HepG2 (cell line): ENCODE measurements at regions not wholly inside any gene's neighbourhood (a gene's known extent, or its start where the extent isn't known, plus 50 kb on each side); places are given as distances from the start of the nearest gene placed in this dataset.

ENCODE experiments used
- ATAC-seq: fragments of 200-7000 bp; cut with Tn5 transposase; 3 replicates; pipeline ENCODE4 v1.9.1; 2020; ENCODE audit warnings: mild to moderate bottlenecking, moderate library complexity
- BruUV-seq: library from RNA; stranded (reverse); fragments of 400-500 nt; replicated peaks from 2 replicates; lab custom pipeline; 2021; lab: Mats Ljungman, UMichigan
- CTCF ChIA-PET: fragments of 300-600 bp; formaldehyde crosslinking; extraction: SDS; loops from one replicate; lab custom pipeline; 2021; ENCODE audit warnings: low total read pairs, inconsistent platforms, low intra/inter-chr PET ratio; lab: Yijun Ruan, JAX
- POLR2A ChIA-PET: fragments of 350-600 bp; sonication (Branson Sonifier 250); formaldehyde crosslinking; loops from one replicate; lab custom pipeline; 2020; ENCODE audit warnings: antibody characterized with exemption, inconsistent platforms; lab: Yijun Ruan, JAX
- DNase-seq: peaks from one replicate; pipeline ENCODE4 v3.0.0-alpha.2; 2015; ENCODE audit warnings: low spot score
- FAIRE-seq: peaks from 3 replicates; lab custom pipeline; 2011; peaks lifted over from hg19 to GRCh38; lab: Jason Lieb, UNC
- H2AFZ ChIP-seq: one replicate; pipeline ENCODE4 v1.6.1; 2011; ENCODE audit warnings: low read length, inconsistent platforms
- H3K27ac ChIP-seq: fragments of 300-600 bp; 3 replicates; pipeline ENCODE4 v1.8.0; 2011; ENCODE audit warnings: mixed run types, mild to moderate bottlenecking, mixed read lengths, low read length, inconsistent platforms; ENCODE audit not compliant: insufficient read depth; ENCODE audit errors: extremely low read length
- H3K27me3 ChIP-seq, 2 experiments: fragments of 200-600 bp in 1 of 2; 2 replicates in 1 of 2; 3 replicates in 1 of 2; pipeline versions ENCODE4 v1.6.0 to v1.8.0; 2011; ENCODE audit warnings: low read length in 2 of 2, mild to moderate bottlenecking in 2 of 2, moderate library complexity in 2 of 2, inconsistent platforms in 1 of 2; ENCODE audit not compliant: insufficient read depth in 2 of 2, control insufficient read depth in 1 of 2
- H3K36me3 ChIP-seq, 2 experiments: fragments of 200-600 bp in 1 of 2; replicated peaks in 1 of 2; 2 replicates in 1 of 2; 3 replicates in 1 of 2; pipeline versions ENCODE4 v1.5.1 to v1.8.0; 2011; ENCODE audit warnings: low read length in 2 of 2, inconsistent platforms in 1 of 2; ENCODE audit not compliant: insufficient read depth in 2 of 2, control insufficient read depth in 1 of 2
- H3K4me1 ChIP-seq: 2 replicates; pipeline ENCODE4 v1.5.1; 2012; ENCODE audit warnings: low read length, inconsistent platforms; ENCODE audit not compliant: insufficient read depth
- H3K4me2 ChIP-seq: 2 replicates; pipeline ENCODE4 v1.6.0; 2011; ENCODE audit warnings: low read depth, low read length, inconsistent platforms
- H3K4me3 ChIP-seq, 3 experiments: fragments of 200-600 bp in 1 of 3; sonication (generic), shearing (Covaris generic) in 1 of 3; replicated peaks in 1 of 3; 2 replicates each; pipeline ENCODE4 v1.5.1; 2011 to 2016; ENCODE audit warnings: low read length in 3 of 3, inconsistent platforms in 2 of 3, low read depth in 2 of 3, mild to moderate bottlenecking in 2 of 3, control low read depth in 1 of 3, mixed read lengths in 1 of 3; ENCODE audit not compliant: insufficient read depth in 1 of 3
- H3K79me2 ChIP-seq: one replicate; pipeline ENCODE4 v1.6.1; 2011; ENCODE audit warnings: low read length, inconsistent platforms; ENCODE audit not compliant: insufficient read depth
- H3K9ac ChIP-seq: 2 replicates; pipeline ENCODE4 v1.6.0; 2011; ENCODE audit warnings: mild to moderate bottlenecking, low read depth, low read length, inconsistent platforms; ENCODE audit not compliant: insufficient read depth
- H3K9me3 ChIP-seq: 2 replicates; pipeline ENCODE4 v1.5.1; 2012; ENCODE audit warnings: mild to moderate bottlenecking, low read length
- H4K20me1 ChIP-seq: 2 replicates; pipeline ENCODE4 v1.6.0; 2011; ENCODE audit warnings: inconsistent platforms, mild to moderate bottlenecking, low read length, moderate library complexity; ENCODE audit not compliant: insufficient read depth
- CENPX ChIP-seq: sonication (generic); formaldehyde crosslinking; IDR thresholded peaks from 2 replicates; pipeline ENCODE4 v1.9.0; 2021; ENCODE audit warnings: mild to moderate bottlenecking, missing genetic modification reagents, moderate library complexity
- HMGA1 ChIP-seq: sonication (generic); formaldehyde crosslinking; conservative IDR thresholded peaks from 2 replicates; pipeline ENCODE4 v1.4.0; 2020; ENCODE audit warnings: missing genetic modification reagents
- MBD4 ChIP-seq: IDR thresholded peaks from 2 replicates; pipeline ENCODE4 v1.6.1; 2012; ENCODE audit warnings: low read length, inconsistent platforms, borderline replicate concordance
- MTF2 ChIP-seq: sonication (generic); formaldehyde crosslinking; IDR thresholded peaks from 2 replicates; pipeline ENCODE4 v1.5.0; 2020; ENCODE audit warnings: missing genetic modification reagents, borderline replicate concordance
- MXD4 ChIP-seq: IDR thresholded peaks from 2 replicates; pipeline ENCODE4 v1.6.1; 2016; ENCODE audit warnings: mild to moderate bottlenecking, missing biosample characterization, missing genetic modification reagents
- NONO ChIP-seq, 2 experiments: fragments of 450-650 bp in 1 of 2; sonication (generic) in 1 of 2; formaldehyde crosslinking in 1 of 2; IDR thresholded peaks in 1 of 2; conservative IDR thresholded peaks in 1 of 2; 2 replicates each; pipeline versions ENCODE4 v1.6.1 to v1.8.0; 2017 to 2022; ENCODE audit warnings: mild to moderate bottlenecking in 1 of 2, missing genetic modification reagents in 1 of 2, moderate library complexity in 1 of 2
- SCMH1 ChIP-seq: sonication (generic); formaldehyde crosslinking; IDR thresholded peaks from 2 replicates; pipeline ENCODE4 v1.9.0; 2021; ENCODE audit warnings: missing genetic modification reagents, mild to moderate bottlenecking, borderline replicate concordance
- TSC22D2 ChIP-seq: sonication (generic); formaldehyde crosslinking; IDR thresholded peaks from 2 replicates; pipeline ENCODE4 v1.5.1; 2020; ENCODE audit warnings: missing genetic modification reagents, mild to moderate bottlenecking, borderline replicate concordance
- ZNF121 ChIP-seq: sonication (generic); formaldehyde crosslinking; IDR thresholded peaks from 2 replicates; pipeline ENCODE4 v1.5.0; 2020; ENCODE audit warnings: mild to moderate bottlenecking, missing genetic modification reagents
- ZNF34 ChIP-seq: sonication (generic); formaldehyde crosslinking; IDR thresholded peaks from 2 replicates; pipeline ENCODE4 v1.4.0; 2020; ENCODE audit warnings: mild to moderate bottlenecking, missing genetic modification reagents, borderline replicate concordance
- ZNF343 ChIP-seq: sonication (generic); formaldehyde crosslinking; IDR thresholded peaks from 2 replicates; pipeline ENCODE4 v1.4.0; 2020; ENCODE audit warnings: mild to moderate bottlenecking, missing genetic modification reagents
- ZNF577 ChIP-seq: sonication (generic); formaldehyde crosslinking; IDR thresholded peaks from 2 replicates; pipeline ENCODE4 v1.4.0; 2020; ENCODE audit warnings: mild to moderate bottlenecking, low read depth, missing genetic modification reagents, borderline replicate concordance
- ZNF749 ChIP-seq: sonication (generic); formaldehyde crosslinking; IDR thresholded peaks from 2 replicates; pipeline ENCODE4 v1.8.0; 2022; ENCODE audit warnings: mild to moderate bottlenecking, missing genetic modification reagents, moderate library complexity, borderline replicate concordance
- WGBS: methylation state at CpG from one replicate; pipeline ENCODE4 v1.1.6; 2017; ENCODE audit warnings: low lambda C conversion rate; 5-methylcytosine and 5-hydroxymethylcytosine counted together
- in situ Hi-C: cut with HindIII; loops from 2 replicates; pipeline ENCODE4 v1.10.0; 2017; ENCODE audit warnings: low pct_unique_long_range_greater_than_20kb; ENCODE audit not compliant: extremely low pct_ligation_motif_present
- intact Hi-C: fragments of 100-400 bp; cut with micrococcal nuclease; formaldehyde crosslinking; loops from one replicate; pipeline ENCODE4 v1.10.0; 2022; ENCODE audit not compliant: unreplicated experiment
- TF ChIP-seq, protein P1 (sequence below), 2 experiments: sonication (generic) in 1 of 2; formaldehyde crosslinking in 1 of 2; IDR thresholded peaks; 2 replicates each; pipeline versions ENCODE4 v1.5.1 to v1.6.1; 2011 to 2020; ENCODE audit warnings: borderline replicate concordance in 1 of 2, low read depth in 1 of 2, low read length in 1 of 2, mild to moderate bottlenecking in 1 of 2, missing genetic modification reagents in 1 of 2, moderate library complexity in 1 of 2
- TF ChIP-seq, protein P2 (sequence below): sonication (generic); formaldehyde crosslinking; IDR thresholded peaks from 2 replicates; pipeline ENCODE4 v1.8.0; 2022; ENCODE audit warnings: low read depth, missing genetic modification reagents
- TF ChIP-seq, protein P3 (sequence below): sonication (generic); formaldehyde crosslinking; IDR thresholded peaks from 2 replicates; pipeline ENCODE4 v1.4.0; 2020; ENCODE audit warnings: missing genetic modification reagents, borderline replicate concordance

DNA sequence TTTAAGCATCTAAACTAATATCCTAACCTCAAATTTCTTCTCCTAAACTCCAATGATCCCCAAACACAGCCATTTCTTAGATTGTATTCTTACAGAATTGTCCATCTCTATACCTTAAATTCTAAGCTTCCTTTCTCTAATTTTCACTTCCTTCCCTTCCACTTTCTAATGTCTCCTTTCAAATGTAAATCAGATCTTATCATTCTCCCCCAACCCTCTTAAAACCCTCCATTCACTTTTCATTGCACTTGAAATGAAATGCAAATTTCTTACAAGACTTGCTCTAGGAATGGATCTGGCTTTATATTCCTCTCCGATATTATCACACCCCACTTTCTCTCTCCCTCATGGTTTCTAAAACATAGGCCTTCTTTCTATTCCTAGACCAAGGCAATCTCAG is 534.6 kb downstream of the LMO4 start (continued):
- no peak for TF ChIP-seq ZNF577 (CRISPR knock-in tag)
- no peak for TF ChIP-seq ZNF121
- TF ChIP-seq, protein P1, sequence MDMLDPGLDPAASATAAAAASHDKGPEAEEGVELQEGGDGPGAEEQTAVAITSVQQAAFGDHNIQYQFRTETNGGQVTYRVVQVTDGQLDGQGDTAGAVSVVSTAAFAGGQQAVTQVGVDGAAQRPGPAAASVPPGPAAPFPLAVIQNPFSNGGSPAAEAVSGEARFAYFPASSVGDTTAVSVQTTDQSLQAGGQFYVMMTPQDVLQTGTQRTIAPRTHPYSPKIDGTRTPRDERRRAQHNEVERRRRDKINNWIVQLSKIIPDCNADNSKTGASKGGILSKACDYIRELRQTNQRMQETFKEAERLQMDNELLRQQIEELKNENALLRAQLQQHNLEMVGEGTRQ (IDR thresholded peaks at IDR 0.05; ENCODE audit: low read depth, low read length), result no peak
- TF ChIP-seq, protein P1 (CRISPR knock-in tag; IDR thresholded peaks at IDR 0.05; ENCODE audit: borderline replicate concordance), result no peak
- TF ChIP-seq, protein P2, sequence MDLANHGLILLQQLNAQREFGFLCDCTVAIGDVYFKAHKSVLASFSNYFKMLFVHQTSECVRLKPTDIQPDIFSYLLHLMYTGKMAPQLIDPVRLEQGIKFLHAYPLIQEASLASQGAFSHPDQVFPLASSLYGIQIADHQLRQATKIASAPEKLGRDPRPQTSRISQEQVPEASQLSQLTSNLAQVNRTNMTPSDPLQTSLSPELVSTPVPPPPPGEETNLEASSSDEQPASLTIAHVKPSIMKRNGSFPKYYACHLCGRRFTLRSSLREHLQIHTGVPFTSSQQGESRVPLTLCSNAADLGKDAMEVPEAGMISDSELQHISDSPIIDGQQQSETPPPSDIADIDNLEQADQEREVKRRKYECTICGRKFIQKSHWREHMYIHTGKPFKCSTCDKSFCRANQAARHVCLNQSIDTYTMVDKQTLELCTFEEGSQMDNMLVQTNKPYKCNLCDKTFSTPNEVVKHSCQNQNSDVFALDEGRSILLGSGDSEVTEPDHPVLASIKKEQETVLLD (CRISPR knock-in tag), result no peak
- no peak for TF ChIP-seq HMGA1
- TF ChIP-seq ZNF343 (CRISPR knock-in tag), result no peak
- TF ChIP-seq, all 625 proteins: peak for 0

DNA sequence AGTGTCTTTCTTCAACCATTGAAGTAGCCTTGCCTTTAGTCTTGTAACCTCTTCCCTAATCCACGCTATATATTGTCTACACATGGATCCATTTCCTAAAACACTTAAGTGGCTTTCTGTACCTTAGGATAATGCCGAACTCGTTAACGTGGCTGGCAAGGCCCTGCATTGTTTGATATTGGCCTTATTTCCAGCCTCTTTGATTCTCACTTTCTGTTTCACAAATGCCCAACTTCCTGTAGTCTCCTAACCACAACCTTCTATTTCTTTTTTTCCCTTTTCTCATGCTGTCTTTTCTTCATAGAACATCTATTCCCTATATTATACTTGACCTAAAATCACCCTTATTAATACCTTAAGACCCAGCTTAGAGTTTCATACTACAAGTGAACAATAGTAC is 536.0 kb downstream of the LMO4 start:
- WGBS, result 26% methylated on average over 4 of the region's 4 CpGs
- Histone ChIP-seq H3K27ac (no peak overlapping the region), H3K4me2 (no peak overlapping the region), H3K9me3 (no peaks in the 10 kb centered on the region), H3K4me1 (peaks cover 8% of the 10 kb centered on the region), H3K36me3 (no peaks in the 10 kb centered on the region), H3K79me2 (no peaks in the 10 kb centered on the region), H3K27me3 (no peaks in the 10 kb centered on the region), H4K20me1 (no peaks in the 10 kb centered on the region), H3K9ac (no peak overlapping the region), H2AFZ (no peak overlapping the region), H3K4me3 (no peak overlapping the region)
- no peak for FAIRE-seq
- in situ Hi-C loops, result no loop called here
- ATAC-seq, result no peak
- no TSS peak for BruUV-seq
- ChIA-PET CTCF (no interaction called here), POLR2A (no interaction called here)
- DNase-seq, result no peak
- intact Hi-C loops, result no loop called here
- no peak for TF ChIP-seq MBD4
- no peak for TF ChIP-seq ZNF34 (CRISPR knock-in tag)
- TF ChIP-seq, protein P3, sequence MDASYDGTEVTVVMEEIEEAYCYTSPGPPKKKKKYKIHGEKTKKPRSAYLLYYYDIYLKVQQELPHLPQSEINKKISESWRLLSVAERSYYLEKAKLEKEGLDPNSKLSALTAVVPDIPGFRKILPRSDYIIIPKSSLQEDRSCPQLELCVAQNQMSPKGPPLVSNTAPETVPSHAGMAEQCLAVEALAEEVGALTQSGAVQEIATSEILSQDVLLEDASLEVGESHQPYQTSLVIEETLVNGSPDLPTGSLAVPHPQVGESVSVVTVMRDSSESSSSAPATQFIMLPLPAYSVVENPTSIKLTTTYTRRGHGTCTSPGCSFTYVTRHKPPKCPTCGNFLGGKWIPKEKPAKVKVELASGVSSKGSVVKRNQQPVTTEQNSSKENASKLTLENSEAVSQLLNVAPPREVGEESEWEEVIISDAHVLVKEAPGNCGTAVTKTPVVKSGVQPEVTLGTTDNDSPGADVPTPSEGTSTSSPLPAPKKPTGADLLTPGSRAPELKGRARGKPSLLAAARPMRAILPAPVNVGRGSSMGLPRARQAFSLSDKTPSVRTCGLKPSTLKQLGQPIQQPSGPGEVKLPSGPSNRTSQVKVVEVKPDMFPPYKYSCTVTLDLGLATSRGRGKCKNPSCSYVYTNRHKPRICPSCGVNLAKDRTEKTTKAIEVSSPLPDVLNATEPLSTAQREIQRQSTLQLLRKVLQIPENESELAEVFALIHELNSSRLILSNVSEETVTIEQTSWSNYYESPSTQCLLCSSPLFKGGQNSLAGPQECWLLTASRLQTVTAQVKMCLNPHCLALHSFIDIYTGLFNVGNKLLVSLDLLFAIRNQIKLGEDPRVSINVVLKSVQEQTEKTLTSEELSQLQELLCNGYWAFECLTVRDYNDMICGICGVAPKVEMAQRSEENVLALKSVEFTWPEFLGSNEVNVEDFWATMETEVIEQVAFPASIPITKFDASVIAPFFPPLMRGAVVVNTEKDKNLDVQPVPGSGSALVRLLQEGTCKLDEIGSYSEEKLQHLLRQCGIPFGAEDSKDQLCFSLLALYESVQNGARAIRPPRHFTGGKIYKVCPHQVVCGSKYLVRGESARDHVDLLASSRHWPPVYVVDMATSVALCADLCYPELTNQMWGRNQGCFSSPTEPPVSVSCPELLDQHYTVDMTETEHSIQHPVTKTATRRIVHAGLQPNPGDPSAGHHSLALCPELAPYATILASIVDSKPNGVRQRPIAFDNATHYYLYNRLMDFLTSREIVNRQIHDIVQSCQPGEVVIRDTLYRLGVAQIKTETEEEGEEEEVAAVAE, result no peak
- no peak for TF ChIP-seq TSC22D2
- no peak for TF ChIP-seq SCMH1
- no peak for TF ChIP-seq MXD4
- no peak for TF ChIP-seq ZNF749 (CRISPR knock-in tag)
- no peak for TF ChIP-seq CENPX
- no peak for TF ChIP-seq MTF2 (CRISPR knock-in tag)
- TF ChIP-seq NONO (IDR thresholded peaks at IDR 0.05), result no peak
- TF ChIP-seq NONO (CRISPR knock-in tag; conservative IDR thresholded peaks at IDR 0.05), result no peak
